ENCODE measurements at regions not wholly inside any gene's neighbourhood (a gene's known extent, or its start where the extent isn't known, plus 50 kb on each side); places are given as distances from the start of the nearest gene placed in this dataset.
"Not testable (repeated sequence)": the region's sequence is repeated elsewhere in the genome, so short reads cannot be mapped to it uniquely, and the experiment has no call there.

DNA sequence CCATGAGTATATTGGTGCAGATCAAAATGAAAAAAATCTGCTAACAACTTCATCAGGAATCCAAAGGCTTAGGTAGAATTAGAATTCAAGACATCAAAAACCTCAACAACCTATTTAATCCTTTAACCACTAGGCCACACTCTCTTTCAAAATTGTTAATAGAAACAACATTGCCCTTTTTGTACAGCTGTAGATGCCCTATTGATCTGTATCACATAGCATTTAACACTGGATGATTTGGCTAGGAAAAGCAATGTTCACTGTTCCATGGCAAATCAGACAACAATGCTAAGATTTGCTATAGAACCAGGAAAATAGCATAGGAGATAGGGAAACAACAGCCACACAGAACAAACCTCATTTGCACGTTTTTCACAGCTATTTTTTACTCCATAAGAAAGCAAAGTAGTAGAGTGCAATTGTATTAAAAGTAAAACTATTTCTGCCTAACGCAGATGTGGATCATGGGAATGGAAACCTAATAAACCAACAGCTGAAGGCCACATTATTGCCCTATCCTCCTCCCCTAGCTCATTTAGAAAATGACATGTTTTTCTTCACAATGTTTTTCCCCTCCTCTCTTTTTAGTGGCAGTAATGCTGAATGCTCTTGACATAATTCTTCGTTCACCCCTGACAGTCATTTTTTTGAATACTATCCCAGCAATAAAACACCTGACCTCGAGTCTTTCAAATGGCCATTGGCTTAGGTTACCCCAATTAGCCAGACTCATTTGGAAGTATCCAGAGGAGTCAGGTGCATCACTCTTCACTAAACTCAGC, 373.0 kb upstream of the CCNH start:
- DNase-seq (ENCODE audit: low read depth) = no peak

- DNase-seq (ENCODE audit: low read depth) = no peak
Measured at GRCh38 chr5:87784879-87785495, 372.3 kb upstream of the CCNH start.

DNA sequence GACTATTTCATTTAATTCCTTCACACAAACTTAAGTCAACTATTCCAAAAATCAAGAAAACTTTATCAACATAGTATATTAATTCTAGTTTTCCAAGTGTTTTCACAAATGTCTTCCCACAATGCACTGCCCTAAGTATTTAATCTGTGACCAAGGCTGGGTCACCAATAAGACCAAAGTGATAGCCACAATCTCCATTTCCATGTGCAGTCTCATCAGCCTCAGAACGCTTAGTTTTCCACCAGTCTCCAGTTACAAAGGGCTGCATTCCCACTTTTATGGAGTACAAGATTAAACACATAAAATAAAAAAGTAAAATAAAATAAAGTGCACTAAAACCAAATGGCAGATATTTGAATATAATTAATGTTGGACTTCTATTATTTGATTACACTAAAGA, 371.6 kb upstream of the CCNH start:
- DNase-seq (ENCODE audit: low read depth) = no peak

DNA sequence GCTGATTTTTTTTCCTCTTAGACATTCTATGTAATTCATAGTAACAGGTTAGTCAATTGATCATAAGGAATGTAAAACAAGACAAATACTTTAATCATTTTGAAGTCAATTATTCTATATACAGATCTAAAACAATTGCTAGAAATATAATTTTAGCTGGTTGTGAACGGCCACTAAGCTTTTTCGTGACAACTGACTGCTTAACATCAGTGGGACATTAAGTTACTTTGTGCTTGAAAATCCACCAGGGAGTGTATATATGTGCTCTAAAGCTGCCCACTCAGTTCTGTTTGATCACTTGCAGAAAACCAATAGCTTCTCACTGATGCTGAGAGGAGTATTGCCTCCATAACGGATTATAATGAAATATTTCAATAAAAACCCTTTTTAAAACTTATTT, 370.2 kb upstream of the CCNH start:
- DNase-seq (ENCODE audit: low read depth) = no peak

GRCh38 chr5:87781976-87782375, 369.2 kb upstream of the CCNH start:
- no peak for DNase-seq (ENCODE audit: low read depth)

DNA sequence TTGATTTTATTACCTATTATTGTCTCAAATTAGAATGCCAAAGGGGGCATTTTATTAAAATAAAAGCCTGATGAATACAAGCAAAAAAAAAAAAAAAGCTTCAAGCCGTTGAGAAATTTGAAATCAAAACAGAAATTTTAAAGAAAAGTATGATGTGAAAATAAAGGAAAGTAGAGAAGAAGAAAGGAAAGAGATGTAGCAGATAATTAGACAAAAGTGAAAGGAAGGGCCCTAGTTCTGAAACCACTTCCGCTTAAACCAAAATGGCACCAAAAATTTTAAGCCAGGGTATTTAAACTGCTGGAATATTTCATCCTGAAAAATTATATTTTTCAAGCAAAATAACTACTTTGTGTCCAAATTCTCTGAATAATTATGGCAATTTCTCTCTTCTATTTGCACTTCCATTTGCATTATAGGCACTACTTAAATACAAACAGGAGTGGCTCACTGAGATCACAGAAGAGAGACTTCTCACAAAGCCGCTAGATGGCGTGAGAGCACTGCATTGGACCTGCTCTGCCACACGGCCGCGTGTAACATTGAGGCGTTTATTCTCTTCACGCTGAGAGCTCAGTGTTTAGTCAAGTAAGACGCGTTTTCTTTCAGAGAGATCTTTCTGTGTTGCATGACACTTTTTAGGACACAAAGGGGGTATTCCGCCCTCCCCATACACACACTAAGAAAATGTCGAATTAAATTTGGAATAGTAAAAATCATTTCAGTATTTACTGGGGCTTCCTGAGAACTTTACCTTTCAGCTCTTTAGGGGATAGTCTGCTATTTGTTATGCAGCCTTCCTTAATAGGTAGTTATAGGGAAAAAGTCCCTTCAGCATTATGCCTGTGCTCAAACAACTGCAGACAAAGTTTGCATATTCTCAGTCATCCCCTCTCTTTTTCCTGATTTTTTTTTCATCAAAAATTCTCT, 368.4 kb upstream of the CCNH start:
- DNase-seq (ENCODE audit: low read depth) = peak; percentile 20

GRCh38 chr5:87778876-87779275, 366.1 kb upstream of the CCNH start:
- no peak for DNase-seq (ENCODE audit: low read depth)

DNA sequence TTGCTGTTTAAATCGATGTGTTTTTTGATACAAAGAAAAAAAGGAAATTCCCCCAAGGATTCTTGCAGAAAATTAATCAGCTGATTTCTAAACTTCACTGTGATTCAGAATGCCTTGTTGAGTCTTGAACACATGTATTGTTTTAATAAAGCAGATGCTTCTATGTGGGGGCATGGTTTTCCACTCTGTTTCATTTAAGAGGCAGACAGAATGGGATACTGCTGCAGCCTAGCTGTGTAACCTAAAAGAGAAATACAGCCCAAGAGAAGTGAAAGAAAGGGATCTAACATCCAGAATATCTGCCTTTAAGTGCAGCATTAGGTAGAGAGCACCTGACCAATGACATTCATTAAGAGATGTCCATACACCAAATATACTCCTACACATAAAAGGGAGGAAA, 365.1 kb upstream of the CCNH start:
- DNase-seq (ENCODE audit: low read depth) = no peak

DNA sequence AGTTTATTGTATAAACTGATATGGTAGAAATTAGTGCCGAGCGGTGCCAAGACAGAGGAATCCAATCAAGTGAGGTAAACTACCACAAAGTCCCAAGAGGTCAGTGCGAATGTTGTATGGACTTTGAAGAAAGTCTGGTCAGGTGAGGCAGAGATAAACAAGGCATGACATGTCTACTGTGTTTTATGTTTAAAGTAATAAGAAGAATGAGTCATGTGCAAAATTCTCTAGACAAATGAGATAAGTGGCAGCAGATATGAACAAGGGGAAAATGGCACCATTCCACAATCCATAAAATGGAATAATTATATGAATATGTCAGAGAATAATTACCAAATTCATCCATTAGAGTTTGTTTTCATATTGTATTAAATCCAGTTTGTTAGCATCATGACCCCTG, 364.1 kb upstream of the CCNH start:
- DNase-seq (ENCODE audit: low read depth) = no peak

DNA sequence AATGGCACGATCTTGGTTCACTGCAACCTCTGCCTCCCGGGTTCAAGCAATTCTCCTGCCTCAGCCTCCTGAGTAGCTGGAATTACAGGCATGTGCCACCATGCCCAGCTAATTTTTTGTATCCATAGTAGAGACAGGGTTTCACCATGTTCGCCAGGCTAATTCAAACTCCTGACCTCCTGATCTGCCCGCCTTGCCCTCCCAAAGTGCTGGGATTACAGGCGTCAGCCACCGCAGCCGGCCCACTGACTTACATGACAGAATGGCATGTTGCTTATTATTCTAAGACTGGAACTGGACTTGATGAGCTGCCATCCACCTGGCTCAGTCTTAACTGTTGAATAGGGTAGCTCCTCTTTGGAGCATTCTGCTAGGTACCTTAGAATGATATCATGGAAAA, 363.6 kb upstream of the CCNH start:
- not testable (repeated sequence) for DNase-seq (ENCODE audit: low read depth)

GRCh38 chr5:87775228-87775627, 362.5 kb upstream of the CCNH start:
- no peak for DNase-seq (ENCODE audit: low read depth)

- DNase-seq (ENCODE audit: low read depth) = no peak
Measured at GRCh38 chr5:87774804-87775203, 362.1 kb upstream of the CCNH start.

DNA sequence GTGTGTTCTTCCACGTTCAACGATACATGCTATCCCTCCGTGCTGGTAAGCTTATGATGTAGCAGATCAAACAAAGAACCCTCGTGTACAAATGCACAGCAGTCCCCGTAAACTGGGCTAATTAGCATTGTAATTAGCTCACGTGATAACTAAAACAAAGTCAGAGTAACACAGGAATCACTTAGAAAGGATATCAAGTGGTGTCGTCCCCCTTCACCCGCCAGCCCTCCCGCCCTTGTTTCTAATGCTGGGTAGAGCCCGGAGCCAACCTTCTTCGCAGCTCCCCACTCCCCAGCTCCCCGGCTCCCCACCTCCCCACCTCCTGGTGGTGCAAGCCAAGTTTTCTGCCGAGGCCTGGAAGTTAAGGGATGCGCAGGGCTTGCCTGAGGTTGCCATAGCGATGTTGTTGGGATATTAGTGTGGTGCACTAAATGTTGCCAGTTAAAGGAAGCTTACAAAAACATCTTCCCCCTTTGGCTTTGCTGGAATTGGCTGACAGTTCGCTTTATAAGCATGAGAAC, 357.9 kb upstream of the CCNH start:
- DNase-seq (ENCODE audit: low read depth) = no peak

- DNase-seq (ENCODE audit: low read depth) = no peak
Measured at GRCh38 chr5:87770016-87770570, 357.4 kb upstream of the CCNH start.

DNA sequence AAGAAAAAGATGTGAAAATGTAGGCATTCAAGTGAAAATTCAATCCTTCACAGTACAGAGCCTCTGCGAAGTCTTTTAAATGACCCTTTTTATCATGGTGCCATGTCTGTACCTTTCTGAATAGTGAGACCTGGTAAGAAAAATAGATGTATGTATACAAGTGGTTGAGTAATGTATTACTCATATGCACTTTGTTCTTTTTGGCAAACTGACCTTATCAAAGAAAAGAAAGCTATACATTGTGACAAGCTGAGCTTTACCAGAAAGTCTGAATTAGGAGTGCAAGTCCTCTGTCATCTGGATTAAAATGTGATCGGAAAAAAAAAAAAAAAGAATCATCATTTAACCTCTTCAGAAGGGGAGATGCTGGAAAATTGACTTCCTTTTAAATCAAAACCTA, 356.4 kb upstream of the CCNH start:
- DNase-seq (ENCODE audit: low read depth) = no peak

GRCh38 chr5:87768190-87768589, 355.5 kb upstream of the CCNH start:
- no peak for DNase-seq (ENCODE audit: low read depth)

DNA sequence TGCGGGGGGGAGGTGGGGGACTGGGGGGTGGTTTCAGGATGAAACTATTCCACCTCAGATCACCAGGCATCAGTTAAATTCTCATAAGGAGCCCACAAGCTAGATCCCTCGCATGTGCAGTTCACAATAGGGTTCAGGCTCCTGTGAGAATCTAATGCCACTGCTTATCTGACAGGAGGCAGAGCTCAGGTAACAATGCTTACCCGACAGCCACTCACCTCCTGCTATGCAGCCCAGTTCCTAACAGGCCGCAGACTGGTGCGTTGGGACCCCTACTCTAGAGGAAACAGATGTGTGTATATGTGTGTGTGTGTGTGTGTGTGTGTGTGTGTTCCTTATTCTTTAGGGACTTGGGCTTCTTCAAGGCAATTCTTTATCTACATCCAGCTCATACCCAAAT, 352.3 kb upstream of the CCNH start:
- DNase-seq (ENCODE audit: low read depth) = no peak

GRCh38 chr5:87762631-87763030, 349.9 kb upstream of the CCNH start:
- no peak for DNase-seq (ENCODE audit: low read depth)

GRCh38 chr5:87756951-87757350, 344.2 kb upstream of the CCNH start:
- no peak for DNase-seq (ENCODE audit: low read depth)

GRCh38 chr5:87755360-87755759, 342.6 kb upstream of the CCNH start:
- DNase-seq (ENCODE audit: low read depth) = no peak

- DNase-seq (ENCODE audit: low read depth) = no peak
Measured at GRCh38 chr5:87754009-87754757, 341.5 kb upstream of the CCNH start.

- DNase-seq (ENCODE audit: low read depth) = no peak
Measured at GRCh38 chr5:87752362-87752761, 339.6 kb upstream of the CCNH start.

All from HS-27A (cell line).